Ishikawa (cell line): ENCODE measurements at regions not wholly inside any gene's neighbourhood (a gene's known extent, or its start where the extent isn't known, plus 50 kb on each side); places are given as distances from the start of the nearest gene placed in this dataset.

Experiments
- CEBPB ChIP-seq: IDR thresholded peaks from 2 replicates; pipeline ENCODE4 v1.6.1; 2012
- CREB1 ChIP-seq: IDR thresholded peaks from 2 replicates; pipeline ENCODE4 v1.6.1; 2012; ENCODE audit warnings: low read depth
- EGR1 ChIP-seq: IDR thresholded peaks from 2 replicates; pipeline ENCODE4 v1.6.1; 2012
- EP300 ChIP-seq: IDR thresholded peaks from 2 replicates; pipeline ENCODE4 v1.6.1; 2012; ENCODE audit warnings: borderline replicate concordance
- FOXM1 ChIP-seq: IDR thresholded peaks from 2 replicates; pipeline ENCODE4 v1.6.1; 2012; ENCODE audit warnings: low read depth, borderline replicate concordance
- NFIC ChIP-seq: IDR thresholded peaks from 2 replicates; pipeline ENCODE4 v1.6.1; 2012
- RAD21 ChIP-seq: IDR thresholded peaks from 2 replicates; pipeline ENCODE4 v1.6.1; 2012; ENCODE audit warnings: low read depth
- TAF1 ChIP-seq: IDR thresholded peaks from 2 replicates; pipeline ENCODE4 v1.6.1; 2012; ENCODE audit warnings: low read depth, mild to moderate bottlenecking
- TCF12 ChIP-seq: IDR thresholded peaks from 2 replicates; pipeline ENCODE4 v1.6.1; 2012; ENCODE audit warnings: low read depth
- TEAD4 ChIP-seq: IDR thresholded peaks from 2 replicates; pipeline ENCODE4 v1.6.1; 2012
- YY1 ChIP-seq: IDR thresholded peaks from 2 replicates; pipeline ENCODE4 v1.6.1; 2012; ENCODE audit warnings: low read depth
- ZBTB7A ChIP-seq: IDR thresholded peaks from 2 replicates; pipeline ENCODE4 v1.6.1; 2012; ENCODE audit warnings: low read depth
- TF ChIP-seq, protein P1 (sequence below): IDR thresholded peaks from 2 replicates; pipeline ENCODE4 v1.6.1; 2012; ENCODE audit warnings: low read depth, mild to moderate bottlenecking
- TF ChIP-seq, protein P2 (sequence below): IDR thresholded peaks from 2 replicates; pipeline ENCODE4 v1.6.1; 2012
- TF ChIP-seq, protein P3 (sequence below): IDR thresholded peaks from 2 replicates; pipeline ENCODE4 v1.6.1; 2012

DNA sequence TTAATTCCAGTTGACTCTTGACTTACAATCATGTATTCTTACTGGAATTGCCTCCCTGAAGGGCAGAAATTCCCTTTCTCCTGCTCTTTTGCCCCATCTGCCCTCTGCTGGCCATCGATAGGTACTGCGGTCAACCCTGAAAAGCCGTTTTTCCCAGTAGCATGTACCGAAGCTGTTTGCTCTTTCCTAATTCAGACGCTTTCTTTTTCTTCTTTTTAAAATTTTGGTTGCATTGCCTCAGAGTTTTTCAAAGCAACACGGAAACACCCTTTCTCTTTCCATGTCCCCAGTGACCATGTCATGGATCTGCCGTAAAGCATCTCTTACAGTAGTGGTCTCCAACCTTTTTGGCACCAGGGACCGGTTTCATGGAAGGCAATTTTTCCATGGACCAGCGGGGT is 164.2 kb upstream of the C1orf21 start:
- TF ChIP-seq RAD21 (peak; percentile 91), NFIC (no peak)

DNA sequence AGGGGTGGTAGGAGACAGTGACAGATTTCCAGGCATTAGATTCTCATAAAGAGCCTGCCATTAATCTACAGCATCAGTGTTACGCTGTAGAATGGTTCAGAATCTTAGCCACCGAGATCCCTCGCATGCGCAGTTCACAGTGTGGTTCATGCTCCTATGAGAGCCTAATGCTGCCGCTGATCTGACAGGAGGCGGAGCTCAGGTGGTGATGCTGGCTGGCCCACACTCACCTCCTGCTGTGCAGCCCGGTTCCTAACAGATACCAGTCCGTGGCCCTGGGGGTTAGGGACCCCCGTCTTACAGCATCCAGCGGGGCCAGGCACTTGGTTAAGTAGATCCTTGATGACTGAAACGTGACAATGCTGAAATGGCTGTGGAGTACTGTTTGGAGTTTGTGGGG is 163.6 kb upstream of the C1orf21 start:
- TF ChIP-seq NFIC (no peak), TCF12 (no peak), ZBTB7A (no peak), CREB1 (no peak), EGR1 (no peak)
- TF ChIP-seq, protein P1, sequence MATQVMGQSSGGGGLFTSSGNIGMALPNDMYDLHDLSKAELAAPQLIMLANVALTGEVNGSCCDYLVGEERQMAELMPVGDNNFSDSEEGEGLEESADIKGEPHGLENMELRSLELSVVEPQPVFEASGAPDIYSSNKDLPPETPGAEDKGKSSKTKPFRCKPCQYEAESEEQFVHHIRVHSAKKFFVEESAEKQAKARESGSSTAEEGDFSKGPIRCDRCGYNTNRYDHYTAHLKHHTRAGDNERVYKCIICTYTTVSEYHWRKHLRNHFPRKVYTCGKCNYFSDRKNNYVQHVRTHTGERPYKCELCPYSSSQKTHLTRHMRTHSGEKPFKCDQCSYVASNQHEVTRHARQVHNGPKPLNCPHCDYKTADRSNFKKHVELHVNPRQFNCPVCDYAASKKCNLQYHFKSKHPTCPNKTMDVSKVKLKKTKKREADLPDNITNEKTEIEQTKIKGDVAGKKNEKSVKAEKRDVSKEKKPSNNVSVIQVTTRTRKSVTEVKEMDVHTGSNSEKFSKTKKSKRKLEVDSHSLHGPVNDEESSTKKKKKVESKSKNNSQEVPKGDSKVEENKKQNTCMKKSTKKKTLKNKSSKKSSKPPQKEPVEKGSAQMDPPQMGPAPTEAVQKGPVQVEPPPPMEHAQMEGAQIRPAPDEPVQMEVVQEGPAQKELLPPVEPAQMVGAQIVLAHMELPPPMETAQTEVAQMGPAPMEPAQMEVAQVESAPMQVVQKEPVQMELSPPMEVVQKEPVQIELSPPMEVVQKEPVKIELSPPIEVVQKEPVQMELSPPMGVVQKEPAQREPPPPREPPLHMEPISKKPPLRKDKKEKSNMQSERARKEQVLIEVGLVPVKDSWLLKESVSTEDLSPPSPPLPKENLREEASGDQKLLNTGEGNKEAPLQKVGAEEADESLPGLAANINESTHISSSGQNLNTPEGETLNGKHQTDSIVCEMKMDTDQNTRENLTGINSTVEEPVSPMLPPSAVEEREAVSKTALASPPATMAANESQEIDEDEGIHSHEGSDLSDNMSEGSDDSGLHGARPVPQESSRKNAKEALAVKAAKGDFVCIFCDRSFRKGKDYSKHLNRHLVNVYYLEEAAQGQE, result no peak

DNA sequence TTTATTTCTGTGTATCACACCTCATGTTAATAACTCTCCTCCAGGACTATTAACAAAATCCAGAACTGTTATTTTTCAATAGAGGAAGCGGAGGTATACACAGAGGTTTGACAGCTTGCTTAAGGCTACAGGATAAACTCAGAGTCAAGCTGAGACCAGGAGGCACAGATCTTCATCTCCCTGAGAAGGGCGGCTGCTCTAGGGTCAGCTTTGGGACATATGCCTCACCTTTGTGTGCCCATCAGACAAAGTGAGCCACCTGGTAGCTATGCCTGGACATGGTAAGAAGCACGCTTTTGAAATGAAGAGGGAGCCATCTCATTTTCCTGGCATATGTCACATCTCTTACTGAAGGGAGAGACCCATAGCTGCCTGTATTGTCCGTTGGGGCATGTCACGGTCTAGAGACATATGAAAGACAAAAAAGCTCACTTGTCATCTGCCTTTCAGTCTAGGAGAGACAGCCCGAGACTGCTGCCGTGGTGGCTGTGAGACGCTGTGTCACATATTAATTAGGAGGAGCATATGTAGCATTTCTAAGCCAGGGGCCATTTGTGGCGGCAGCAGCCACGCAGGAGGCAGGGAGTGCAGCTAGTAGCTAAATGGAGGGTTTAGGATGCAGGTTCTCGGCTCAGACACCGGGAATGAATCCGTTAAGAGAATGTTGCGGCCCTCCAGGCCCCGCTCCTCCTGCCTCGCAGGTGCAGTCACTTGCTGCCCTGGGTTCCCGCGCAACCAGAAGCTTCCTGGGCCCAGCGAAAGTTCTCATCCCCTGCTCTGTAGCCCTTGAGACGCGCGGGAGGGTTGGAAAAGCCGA is 161.3 kb upstream of the C1orf21 start:
- TF ChIP-seq EP300 (no peak), ZBTB7A (no peak), FOXM1 (no peak), EGR1 (no peak), NFIC (no peak), YY1 (no peak), CEBPB (no peak), CREB1 (no peak), TEAD4 (no peak), TAF1 (no peak)
- TF ChIP-seq, protein P1, result no peak
- TF ChIP-seq, protein P2, sequence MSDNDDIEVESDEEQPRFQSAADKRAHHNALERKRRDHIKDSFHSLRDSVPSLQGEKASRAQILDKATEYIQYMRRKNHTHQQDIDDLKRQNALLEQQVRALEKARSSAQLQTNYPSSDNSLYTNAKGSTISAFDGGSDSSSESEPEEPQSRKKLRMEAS, result no peak

DNA sequence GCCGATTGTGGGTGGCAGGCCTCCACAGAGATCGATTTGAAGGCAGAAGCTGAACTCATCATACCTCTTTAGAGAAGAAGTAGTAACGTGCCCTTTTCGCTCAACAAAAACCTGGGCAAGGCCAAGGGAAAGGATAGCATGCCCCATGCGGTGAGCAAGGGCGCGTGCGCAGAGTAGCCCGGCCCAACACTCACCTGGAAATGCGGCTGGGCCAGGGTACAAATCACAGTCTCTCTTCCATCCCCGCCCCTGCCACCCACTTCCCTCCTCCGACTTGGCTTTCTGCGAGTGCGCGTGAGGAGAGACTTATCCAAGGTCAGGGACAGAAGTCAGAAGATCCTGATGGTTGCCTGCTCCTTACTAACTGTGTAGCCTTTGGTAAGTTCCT is 160.7 kb upstream of the C1orf21 start:
- no peak for TF ChIP-seq NFIC
- TF ChIP-seq, protein P2, result no peak
- no peak for TF ChIP-seq CEBPB
- no peak for TF ChIP-seq ZBTB7A
- TF ChIP-seq, protein P1, result no peak
- TF ChIP-seq, protein P3, sequence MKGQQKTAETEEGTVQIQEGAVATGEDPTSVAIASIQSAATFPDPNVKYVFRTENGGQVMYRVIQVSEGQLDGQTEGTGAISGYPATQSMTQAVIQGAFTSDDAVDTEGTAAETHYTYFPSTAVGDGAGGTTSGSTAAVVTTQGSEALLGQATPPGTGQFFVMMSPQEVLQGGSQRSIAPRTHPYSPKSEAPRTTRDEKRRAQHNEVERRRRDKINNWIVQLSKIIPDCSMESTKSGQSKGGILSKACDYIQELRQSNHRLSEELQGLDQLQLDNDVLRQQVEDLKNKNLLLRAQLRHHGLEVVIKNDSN, result no peak
- no peak for TF ChIP-seq FOXM1
- no peak for TF ChIP-seq TAF1
- no peak for TF ChIP-seq CREB1
- TF ChIP-seq EP300, result no peak
- no peak for TF ChIP-seq EGR1
- no peak for TF ChIP-seq RAD21
- no peak for TF ChIP-seq TCF12
- TF ChIP-seq YY1, result no peak
- no peak for TF ChIP-seq TEAD4

DNA sequence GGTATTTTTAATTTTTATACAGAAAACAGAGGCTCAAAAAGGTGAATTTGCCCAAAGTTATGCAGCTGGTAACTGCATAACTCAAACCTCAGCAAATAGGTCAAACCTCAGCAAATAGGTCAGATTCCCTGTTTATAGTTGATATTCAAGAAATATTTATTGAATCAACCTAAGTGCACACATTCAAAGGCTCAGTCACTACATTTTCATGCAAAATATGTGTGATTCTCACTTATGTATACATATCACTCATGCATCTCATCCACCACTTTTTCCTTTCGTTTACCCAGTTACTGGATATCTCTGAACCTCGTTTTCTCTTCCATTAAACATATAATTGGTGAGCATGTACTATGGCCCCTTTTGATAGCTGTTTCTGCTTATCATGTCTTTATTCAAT is 158.3 kb upstream of the C1orf21 start:
- TF ChIP-seq CREB1 (no peak), TCF12 (no peak), EGR1 (no peak), EP300 (no peak)
- TF ChIP-seq, protein P3, result no peak
- TF ChIP-seq, protein P2, result no peak
